Heart right ventricle (tissue), 16 donors: ENCODE measurements at regions not wholly inside any gene's neighbourhood (a gene's known extent, or its start where the extent isn't known, plus 50 kb on each side); places are given as distances from the start of the nearest gene placed in this dataset.

Source experiments
- ATAC-seq, 8 donors: fragments of 200-7000 bp; cut with Tn5 transposase; one replicate each; pipeline ENCODE4 v1.9.1; 2020; ENCODE audit warnings: mild to moderate bottlenecking in 8 of 8, moderate library complexity in 8 of 8, moderate number of reproducible peaks in 1 of 8
- DNase-seq, 2 donors: peaks; one replicate each; pipeline ENCODE4 v3.0.0-alpha.2; 2020
- H3K27ac ChIP-seq, 10 donors: fragments of 200-600 bp; sonication (generic) in 2 of 10; one replicate each; pipeline versions ENCODE4 v1.5.0 to v1.8.0; 2020 to 2022; ENCODE audit warnings: mild to moderate bottlenecking in 3 of 10
- H3K27me3 ChIP-seq, 7 donors: fragments of 200-600 bp; one replicate each; pipeline ENCODE4 v1.8.0; 2021 to 2022; ENCODE audit warnings: mild to moderate bottlenecking in 2 of 7
- H3K36me3 ChIP-seq, 9 donors: fragments of 200-600 bp; sonication (generic) in 1 of 9; one replicate each; pipeline versions ENCODE4 v1.5.0 to v1.8.0; 2020 to 2022; ENCODE audit warnings: mild to moderate bottlenecking in 2 of 9
- H3K4me1 ChIP-seq, 9 donors: fragments of 200-600 bp; sonication (generic) in 1 of 9; one replicate each; pipeline versions ENCODE4 v1.5.0 to v1.8.0; 2020 to 2022; ENCODE audit warnings: mild to moderate bottlenecking in 4 of 9
- H3K4me3 ChIP-seq, 10 donors: fragments of 200-600 bp; sonication (generic) in 2 of 10; one replicate each; pipeline versions ENCODE4 v1.5.0 to v1.8.0; 2020 to 2022; ENCODE audit warnings: mild to moderate bottlenecking in 7 of 10, moderate library complexity in 2 of 10
- H3K9me3 ChIP-seq, 11 donors: fragments of 200-600 bp in 10 of 11; sonication (generic) in 2 of 11; one replicate each; pipeline versions ENCODE4 v1.5.0 to v1.8.0; 2013 to 2022; ENCODE audit warnings: mild to moderate bottlenecking in 2 of 11, control low read depth in 1 of 11, moderate library complexity in 1 of 11
- WGBS, 2 donors: extraction: QIAGEN DNeasy Blood & Tissue Kit; methylation state at CpG; one replicate each; pipeline ENCODE4 v1.1.7; 2013; ENCODE audit warnings: inconsistent platforms in 1 of 2; 5-methylcytosine and 5-hydroxymethylcytosine counted together
- intact Hi-C, 10 donors: fragments of 100-400 bp; cut with DNase I; formaldehyde crosslinking; loops; one replicate each; pipeline versions ENCODE4 v1.11.1 to v1.14.2; 2022
- TF ChIP-seq, protein P1 (sequence below), 9 donors: fragments of 200-600 bp; sonication (generic) in 2 of 9; IDR thresholded peaks; one replicate each; pipeline versions ENCODE4 v1.5.0 to v1.8.0; 2021 to 2022; ENCODE audit warnings: antibody characterized with exemption in 9 of 9, mild to moderate bottlenecking in 5 of 9, moderate library complexity in 1 of 9
- donor health status: Arrhythmogenic right ventricular cardiomyopathy.
- donor health status: ischemic (EF 13 %, LVEDD 7.1; RV severe dilation, severe dysfunction).
- donor health status: healthy with polysubstance abuse.
- donor health status: DM: no; HTN: yes; CAD: no.
- donor health status: DM: no; HTN: no; CAD: no.
- donor health status: ischemic (EF 25% LVEDD 6.9; RV normal size, moderate dysfunction).
- donor health status: ischemic (EF 25% LVEDD 5.7; RV mildly dilated, moderate dysfunction).
- donor health status: healthy.
- donor health status: DM: yes; HTN: yes; CAD: no.
- donor health status: Ischemic cardiomyopathy.
- donor health status: ischemic (EF 35%, LVEDD 5.7; RV mildly dilated, moderate dysfunction).
- donor health status: nonischemic (EF 11% LVEDD 7.7; RV severe dilation, severe dysfunction).
- donor health status: DM: yes; HTN: yes; CAD: no.
- donor health status: PGD.
- donor health status: ischemic (EF 29% LVEDD 5.4; RV normal size, mild dysfunction).
- donor health status: nonischemic (EF 23%, LVEDD 6.1; RV moderate dilation, normal function).

DNA sequence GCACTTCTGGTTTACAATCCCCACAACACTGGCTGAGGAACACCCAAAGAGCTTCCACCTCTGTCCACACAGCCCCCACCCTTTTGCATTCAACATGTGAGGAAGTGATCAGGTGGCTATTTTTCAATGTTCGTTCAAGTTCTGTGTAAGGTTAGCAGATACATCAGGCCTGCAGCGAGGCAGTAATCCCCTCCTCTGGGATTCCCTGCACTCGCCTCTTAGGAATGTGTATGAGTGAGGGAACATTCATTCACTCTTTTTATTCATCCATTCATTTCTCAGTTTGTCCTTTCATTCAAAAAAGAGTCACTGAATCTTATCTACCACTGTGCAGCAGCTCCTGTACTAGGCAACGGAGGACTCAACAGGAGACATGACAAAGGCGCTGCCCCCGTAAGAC lies 236.4 kb upstream of the PRDM1 start:
- H3K27me3 ChIP-seq, result no peaks in the 10 kb centered on the region
- H3K27ac ChIP-seq, result peak overlapping the region in 1 of 10 donors; percentile 17
- no peak for ATAC-seq
- H3K4me1 ChIP-seq, result peaks cover 0 to 8% (median 0%) of the 10 kb centered on the region in 9 donors
- 88% methylated on average over 6 of the region's 6 CpGs for WGBS, 2 donors
- H3K36me3 ChIP-seq, result no peaks in the 10 kb centered on the region
- no peaks in the 10 kb centered on the region for H3K9me3 ChIP-seq
- H3K4me3 ChIP-seq, result no peak overlapping the region
- TF ChIP-seq, protein P1, sequence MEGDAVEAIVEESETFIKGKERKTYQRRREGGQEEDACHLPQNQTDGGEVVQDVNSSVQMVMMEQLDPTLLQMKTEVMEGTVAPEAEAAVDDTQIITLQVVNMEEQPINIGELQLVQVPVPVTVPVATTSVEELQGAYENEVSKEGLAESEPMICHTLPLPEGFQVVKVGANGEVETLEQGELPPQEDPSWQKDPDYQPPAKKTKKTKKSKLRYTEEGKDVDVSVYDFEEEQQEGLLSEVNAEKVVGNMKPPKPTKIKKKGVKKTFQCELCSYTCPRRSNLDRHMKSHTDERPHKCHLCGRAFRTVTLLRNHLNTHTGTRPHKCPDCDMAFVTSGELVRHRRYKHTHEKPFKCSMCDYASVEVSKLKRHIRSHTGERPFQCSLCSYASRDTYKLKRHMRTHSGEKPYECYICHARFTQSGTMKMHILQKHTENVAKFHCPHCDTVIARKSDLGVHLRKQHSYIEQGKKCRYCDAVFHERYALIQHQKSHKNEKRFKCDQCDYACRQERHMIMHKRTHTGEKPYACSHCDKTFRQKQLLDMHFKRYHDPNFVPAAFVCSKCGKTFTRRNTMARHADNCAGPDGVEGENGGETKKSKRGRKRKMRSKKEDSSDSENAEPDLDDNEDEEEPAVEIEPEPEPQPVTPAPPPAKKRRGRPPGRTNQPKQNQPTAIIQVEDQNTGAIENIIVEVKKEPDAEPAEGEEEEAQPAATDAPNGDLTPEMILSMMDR (IDR thresholded peaks at IDR 0.05), result no peak
- intact Hi-C loops, result no loop called here
- DNase-seq, result no peak

DNA sequence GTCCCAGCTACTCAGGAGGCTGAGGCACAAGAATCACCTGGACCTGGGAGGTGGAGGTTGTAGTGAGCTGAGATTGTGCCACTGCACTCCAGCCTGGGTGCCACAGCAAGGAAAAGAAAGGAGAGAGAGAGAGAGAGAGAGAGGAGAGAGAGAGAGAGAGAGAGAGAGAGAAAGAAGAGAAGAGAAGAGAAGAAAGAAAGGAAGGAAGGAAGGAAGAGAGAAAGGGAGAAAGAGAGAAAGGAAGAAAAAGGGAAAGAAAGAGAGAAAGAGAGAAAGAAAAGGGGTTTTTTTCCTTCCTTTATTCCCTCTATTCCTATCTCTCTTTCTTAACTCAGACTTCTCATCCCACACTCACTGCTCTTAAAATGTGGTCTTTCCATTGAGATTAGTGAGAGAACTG lies 238.7 kb upstream of the PRDM1 start:
- DNase-seq (no peak), ATAC-seq (no peak)
- no peaks in the 10 kb centered on the region for H3K36me3 ChIP-seq
- no peaks in the 10 kb centered on the region for H3K9me3 ChIP-seq
- H3K27ac ChIP-seq, result no peak overlapping the region
- intact Hi-C loops, result no loop called here
- H3K27me3 ChIP-seq, result no peaks in the 10 kb centered on the region
- peaks cover 0 to 16% (median 8%) of the 10 kb centered on the region in 9 donors for H3K4me1 ChIP-seq
- H3K4me3 ChIP-seq, result no peak overlapping the region
- TF ChIP-seq, protein P1 (IDR thresholded peaks at IDR 0.05), result no peak

DNA sequence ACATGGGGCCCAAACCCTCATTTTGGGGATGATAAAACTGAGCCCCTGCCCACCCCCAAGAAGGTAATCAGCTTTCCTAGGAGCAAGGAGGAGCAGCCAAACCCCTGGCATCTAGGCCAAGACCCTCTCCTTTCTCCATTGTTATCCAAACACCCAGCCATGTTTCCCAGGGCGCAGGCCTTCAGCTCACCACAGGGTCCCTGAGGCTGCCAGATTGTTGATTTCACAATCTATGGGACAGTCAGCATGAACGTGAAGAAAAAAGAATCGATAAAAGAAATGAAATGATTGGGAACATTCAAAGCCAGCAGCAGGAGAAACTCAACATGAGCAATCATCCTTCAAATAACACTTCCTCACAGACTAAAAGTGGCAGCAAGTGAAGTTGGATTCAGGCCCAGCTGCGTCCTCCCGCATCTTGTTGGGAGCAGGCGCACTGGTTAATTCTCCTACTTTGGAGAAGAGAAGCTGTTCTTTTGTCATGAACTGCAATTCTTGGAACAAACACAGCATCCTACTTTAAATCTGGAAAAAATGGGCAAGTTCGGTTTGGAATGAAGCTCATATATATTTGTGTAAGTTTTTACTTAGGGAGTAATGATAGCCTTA lies 241.8 kb upstream of the PRDM1 start:
- Histone ChIP-seq H3K36me3 (no peaks in the 10 kb centered on the region), H3K9me3 (no peaks in the 10 kb centered on the region), H3K27ac (peak overlapping the region in 3 of 10 donors; percentile 8 to 23 (median 16)), H3K4me3 (no peak overlapping the region), H3K27me3 (no peaks in the 10 kb centered on the region), H3K4me1 (peaks cover 0 to 8% (median 6%) of the 10 kb centered on the region in 9 donors)
- intact Hi-C loops, result no loop called here
- TF ChIP-seq, protein P1 (IDR thresholded peaks at IDR 0.05), result no peak
- ATAC-seq (peak in 5 of 8 donors; percentile 52 to 71 (median 65)), DNase-seq (peak; percentile 54 to 58)
- WGBS, 2 donors, result 36 to 50% methylated on average over 7 of the region's 7 CpGs

DNA sequence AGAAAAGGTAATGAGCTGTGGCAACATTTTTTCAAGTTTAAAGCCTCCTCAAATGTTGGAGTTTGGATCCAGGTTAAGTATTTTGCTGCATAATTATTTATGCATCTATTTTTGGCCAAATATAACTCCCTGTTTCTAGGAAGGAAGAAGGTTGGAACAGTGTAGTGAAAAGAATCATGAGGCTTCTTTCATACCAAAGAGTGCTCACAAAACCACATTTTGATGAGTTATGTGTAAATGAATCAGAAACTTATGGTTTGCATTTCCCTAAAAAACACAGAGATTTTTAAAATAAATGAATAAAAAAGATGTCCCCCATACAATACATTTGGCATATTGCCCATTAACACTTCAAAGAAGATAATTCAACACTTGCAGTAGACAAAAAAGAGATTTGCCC lies 246.9 kb upstream of the PRDM1 start:
- intact Hi-C loops, result no loop called here

More for the DNA sequence above, 246.9 kb upstream of the PRDM1 start:
- H3K4me3 ChIP-seq, result no peak overlapping the region
- DNase-seq, result no peak
- H3K27me3 ChIP-seq, result no peaks in the 10 kb centered on the region
- H3K9me3 ChIP-seq, result no peaks in the 10 kb centered on the region
- H3K27ac ChIP-seq, result no peak overlapping the region
- H3K4me1 ChIP-seq, result peaks cover 0 to 15% (median 2%) of the 10 kb centered on the region in 9 donors
- TF ChIP-seq, protein P1 (IDR thresholded peaks at IDR 0.05), result no peak
- no peak for ATAC-seq
- no peaks in the 10 kb centered on the region for H3K36me3 ChIP-seq
